ENCODE measurements at regions not wholly inside any gene's neighbourhood (a gene's known extent, or its start where the extent isn't known, plus 50 kb on each side); places are given as distances from the start of the nearest gene placed in this dataset.

GRCh38 chr4:178080312-178080711 lies 638.1 kb upstream of the AGA start:
- intact Hi-C loops (cut with DNase I; ENCODE audit: low total_unique reads) = no loop called here
- H3K4me1 ChIP-seq = no peaks in the 10 kb centered on the region
- 43 to 71% (median 59%) methylated on average over 1 of the region's 1 CpG for WGBS, 5 donors
- H3K4me3 ChIP-seq = no peak overlapping the region
- no peak for TF ChIP-seq POLR2A (IDR thresholded peaks at IDR 0.05)
- TF ChIP-seq CTCF (IDR thresholded peaks at IDR 0.05 in 8 of 11, conservative IDR thresholded peaks at IDR 0.05 in 3 of 11) = no peak
- no peak for TF ChIP-seq POLR2AphosphoS5 (IDR thresholded peaks at IDR 0.05)
- H3K27ac ChIP-seq = no peak overlapping the region
- no peak for DNase-seq
- H3K27me3 ChIP-seq (replicated peaks in 1 of 7) = no peaks in the 10 kb centered on the region
- H3K9me3 ChIP-seq = no peaks in the 10 kb centered on the region
- H3K36me3 ChIP-seq = no peaks in the 10 kb centered on the region

GRCh38 chr4:178081176-178081575 lies 638.9 kb upstream of the AGA start:
- no peak overlapping the region for H3K4me3 ChIP-seq
- no peaks in the 10 kb centered on the region for H3K4me1 ChIP-seq
- intact Hi-C loops (cut with DNase I; ENCODE audit: low total_unique reads) = no loop called here
- no peaks in the 10 kb centered on the region for H3K36me3 ChIP-seq
- no peaks in the 10 kb centered on the region for H3K27me3 ChIP-seq (replicated peaks in 1 of 7)
- no peak for TF ChIP-seq CTCF (IDR thresholded peaks at IDR 0.05 in 8 of 11, conservative IDR thresholded peaks at IDR 0.05 in 3 of 11)
- TF ChIP-seq POLR2A (IDR thresholded peaks at IDR 0.05) = no peak
- TF ChIP-seq POLR2AphosphoS5 (IDR thresholded peaks at IDR 0.05) = no peak
- peaks cover 0 to 4% (median 0%) of the 10 kb centered on the region in 8 donors for H3K9me3 ChIP-seq
- 58 to 73% (median 62%) methylated on average over 2 of the region's 2 CpGs for WGBS, 5 donors
- no peak overlapping the region for H3K27ac ChIP-seq
- DNase-seq = no peak

- no peaks in the 10 kb centered on the region for H3K36me3 ChIP-seq
- no peak for TF ChIP-seq POLR2AphosphoS5 (IDR thresholded peaks at IDR 0.05)
- TF ChIP-seq POLR2A (IDR thresholded peaks at IDR 0.05) = no peak
- TF ChIP-seq CTCF (IDR thresholded peaks at IDR 0.05 in 8 of 11, conservative IDR thresholded peaks at IDR 0.05 in 3 of 11) = no peak
- peaks cover 0 to 4% (median 0%) of the 10 kb centered on the region in 8 donors for H3K9me3 ChIP-seq
- H3K27ac ChIP-seq = no peak overlapping the region
- DNase-seq = no peak
- intact Hi-C loops (cut with DNase I; ENCODE audit: low total_unique reads) = no loop called here
- H3K4me1 ChIP-seq = no peaks in the 10 kb centered on the region
- 63 to 90% (median 70%) methylated on average over 3 of the region's 3 CpGs for WGBS, 5 donors
- no peak overlapping the region for H3K4me3 ChIP-seq
- no peaks in the 10 kb centered on the region for H3K27me3 ChIP-seq (replicated peaks in 1 of 7)
Observed at GRCh38 chr4:178081896-178082295, 639.7 kb upstream of the AGA start.

DNA sequence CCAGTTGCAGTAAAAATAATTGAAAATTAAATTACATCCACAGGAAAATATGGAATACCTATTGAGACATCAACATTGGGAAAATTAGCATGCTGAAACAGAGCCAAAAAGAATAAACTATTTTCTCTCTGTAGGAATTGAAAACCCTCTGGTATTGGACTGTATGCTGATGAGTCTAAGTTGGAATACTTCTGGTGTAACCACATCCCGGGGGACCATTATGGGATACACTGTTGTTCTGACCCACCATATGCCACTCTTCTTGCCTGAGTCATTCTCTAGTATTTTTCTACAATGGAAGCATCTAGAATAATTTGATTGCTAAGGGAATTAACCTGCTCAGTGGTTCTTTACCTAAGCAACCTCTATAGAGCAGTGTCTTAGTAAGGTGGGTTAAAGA lies 640.7 kb upstream of the AGA start:
- Histone ChIP-seq H3K27me3 (replicated peaks in 1 of 7) (no peaks in the 10 kb centered on the region), H3K36me3 (no peaks in the 10 kb centered on the region), H3K4me1 (no peaks in the 10 kb centered on the region), H3K27ac (no peak overlapping the region), H3K9me3 (peaks cover 0 to 4% (median 0%) of the 10 kb centered on the region in 8 donors), H3K4me3 (no peak overlapping the region)
- TF ChIP-seq POLR2AphosphoS5 (IDR thresholded peaks at IDR 0.05) = no peak
- TF ChIP-seq POLR2A (IDR thresholded peaks at IDR 0.05) = no peak
- TF ChIP-seq CTCF (IDR thresholded peaks at IDR 0.05 in 8 of 11, conservative IDR thresholded peaks at IDR 0.05 in 3 of 11) = no peak
- DNase-seq = no peak
- intact Hi-C loops (cut with DNase I; ENCODE audit: low total_unique reads) = no loop called here
- 73 to 96% (median 91%) methylated on average over 1 of the region's 1 CpG for WGBS, 5 donors
